HUDEP-2 (cell line): ENCODE measurements at regions not wholly inside any gene's neighbourhood (a gene's known extent, or its start where the extent isn't known, plus 50 kb on each side); places are given as distances from the start of the nearest gene placed in this dataset.
"Not testable (repeated sequence)": the region's sequence is repeated elsewhere in the genome, so short reads cannot be mapped to it uniquely, and the experiment has no call there.

Source experiments
- DNase-seq, 76 experiments: peaks; one replicate each; lab custom pipeline; 2025; ENCODE audit not compliant: unreplicated experiment in 76 of 76; lab: John Stamatoyannopoulos, UW

DNA sequence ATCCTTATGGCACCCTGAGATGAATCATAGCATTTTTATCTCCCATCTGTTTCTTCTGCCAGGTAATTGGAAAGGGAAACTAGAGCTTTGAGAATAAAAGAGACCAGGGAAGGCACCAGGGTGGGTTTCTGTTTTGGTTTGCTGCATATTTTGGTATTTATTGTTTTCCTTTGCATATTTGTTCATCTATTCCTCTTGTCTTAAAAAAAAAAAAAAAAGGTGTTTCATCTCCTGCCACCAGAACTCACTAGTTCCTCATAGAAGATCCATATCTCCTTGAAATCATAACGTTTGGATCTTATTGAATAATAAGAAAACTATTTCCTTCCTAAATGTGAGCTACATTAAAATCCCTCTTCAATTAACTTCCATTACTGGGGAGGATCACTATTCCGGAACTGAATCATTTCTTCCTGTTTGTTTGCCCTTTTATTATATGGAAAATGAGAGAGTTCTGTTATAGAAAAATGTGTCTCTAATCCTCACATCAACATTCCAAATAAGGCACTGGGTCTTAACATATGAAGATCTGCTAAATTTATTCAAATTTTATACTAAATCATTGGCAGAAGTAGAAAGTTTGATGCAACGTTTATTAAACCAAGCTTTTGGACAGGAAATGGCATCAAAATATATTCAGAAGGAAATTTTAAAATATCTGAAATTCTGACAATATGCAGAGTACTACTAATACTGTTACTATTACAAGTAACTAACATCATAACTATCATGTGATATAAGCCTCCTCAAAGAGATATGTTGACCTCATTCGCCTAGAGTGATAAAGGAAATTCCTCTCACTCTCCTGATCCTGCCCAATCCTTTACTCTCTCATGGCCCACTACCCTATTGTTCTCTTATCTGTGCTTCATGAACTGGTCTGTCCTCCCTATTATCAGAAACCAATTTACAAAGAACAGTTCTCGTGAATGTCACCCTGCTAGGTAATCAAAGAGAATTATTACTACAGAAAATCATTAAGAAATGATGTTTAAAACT, 229.4 kb upstream of the RSPO3 start:
- no peak for DNase-seq

GRCh38 chr6:126890055-126890454, 228.4 kb upstream of the RSPO3 start:
- no peak for DNase-seq

DNA sequence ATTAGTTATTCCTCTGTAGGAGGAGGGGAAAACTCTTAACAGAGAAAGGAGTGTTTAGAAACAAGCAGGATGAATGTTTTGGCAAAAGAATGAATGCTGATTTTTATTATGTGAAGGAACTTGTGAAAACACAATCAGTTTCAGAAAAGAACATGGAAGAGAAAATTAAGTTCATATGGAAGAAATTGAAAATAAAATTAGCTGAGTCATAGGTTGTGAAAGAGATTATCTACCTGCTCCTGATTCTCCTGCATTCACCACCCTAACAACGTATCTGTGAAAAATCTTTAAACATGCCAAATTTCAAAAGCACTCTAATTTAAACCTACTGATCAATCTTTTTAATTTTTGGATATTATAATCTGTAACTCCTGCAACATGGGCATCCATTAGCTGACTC, 227.3 kb upstream of the RSPO3 start:
- no peak for DNase-seq

DNA sequence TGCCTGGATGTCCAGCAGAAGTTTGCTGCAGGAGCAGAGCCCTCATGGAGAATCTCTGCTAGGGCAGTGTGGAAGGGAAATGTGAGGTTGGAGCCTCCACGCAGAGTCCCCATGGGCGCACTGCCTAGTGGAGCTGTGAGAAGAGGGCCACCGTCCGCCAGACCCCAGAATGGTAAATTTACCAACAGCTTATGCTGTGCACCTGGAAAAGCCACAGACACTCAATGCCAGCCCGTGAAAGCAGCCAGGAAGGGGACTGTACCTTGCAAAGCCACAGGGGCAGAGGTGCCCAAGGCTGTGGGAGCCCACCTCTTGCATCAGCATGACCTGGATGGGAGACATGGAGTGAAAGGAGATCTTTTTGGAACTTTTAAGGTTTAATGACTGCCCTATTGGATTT, 225.6 kb upstream of the RSPO3 start:
- not testable (repeated sequence) for DNase-seq

- no peak for DNase-seq
Observed at GRCh38 chr6:126897758-126898157, 220.7 kb upstream of the RSPO3 start.

GRCh38 chr6:126904176-126904575, 214.3 kb upstream of the RSPO3 start:
- no peak for DNase-seq

DNA sequence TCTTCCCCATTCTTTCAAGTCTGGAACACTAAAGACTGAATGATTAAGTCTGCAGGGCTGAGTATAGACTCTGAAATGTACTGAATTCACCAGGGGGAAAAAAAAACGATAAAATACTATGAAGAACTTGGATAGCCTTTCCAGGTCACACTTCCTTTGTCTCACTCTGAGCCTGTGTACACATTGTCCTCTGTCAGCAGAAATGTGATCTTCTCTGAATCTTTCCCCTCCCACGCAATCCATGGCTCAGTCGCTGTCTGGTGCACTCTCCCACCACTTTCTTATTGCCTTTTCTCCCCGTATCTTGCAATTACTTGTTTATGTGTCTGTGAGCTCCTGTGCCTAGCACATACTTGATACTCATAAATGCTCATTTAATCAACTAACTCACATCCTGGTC, 212.6 kb upstream of the RSPO3 start:
- DNase-seq: no peak

DNA sequence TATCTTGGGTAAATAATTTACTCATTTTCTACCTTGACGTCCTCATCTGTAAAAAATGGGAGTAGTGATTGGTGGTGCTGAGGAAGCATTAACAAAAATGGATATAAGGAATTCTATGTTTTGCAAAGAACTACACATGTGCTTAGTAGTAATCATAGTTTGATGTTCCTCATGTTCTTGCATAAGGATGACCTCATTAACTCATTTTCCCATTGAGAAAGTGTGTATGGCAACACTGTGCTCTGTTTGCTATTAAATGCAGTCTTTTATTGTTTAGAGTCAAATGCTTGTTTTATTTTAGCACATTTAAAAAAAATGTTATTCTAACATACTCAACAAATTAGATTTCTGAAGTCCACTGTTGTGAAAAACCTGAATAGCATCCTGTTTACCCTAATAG, 211.2 kb upstream of the RSPO3 start:
- no peak for DNase-seq

DNA sequence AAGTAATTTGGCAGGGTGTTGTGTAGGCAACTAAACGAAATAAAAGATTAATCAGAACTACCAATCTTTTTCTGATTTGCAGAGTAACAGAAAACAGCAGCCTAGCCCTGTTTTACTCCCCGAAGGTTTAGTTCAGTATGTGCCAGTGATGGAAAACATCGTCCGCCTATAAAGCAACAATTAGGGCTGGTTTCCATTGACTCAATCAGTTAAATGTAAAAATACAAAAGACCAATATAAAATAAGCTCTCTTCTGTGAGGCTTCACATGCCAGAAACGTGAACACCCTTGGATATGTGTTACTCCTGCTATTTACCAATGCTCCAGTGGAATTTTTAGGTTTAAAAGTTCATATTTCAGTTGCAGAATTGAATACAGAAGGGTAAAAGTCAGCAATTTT, 210.5 kb upstream of the RSPO3 start:
- no peak for DNase-seq

DNA sequence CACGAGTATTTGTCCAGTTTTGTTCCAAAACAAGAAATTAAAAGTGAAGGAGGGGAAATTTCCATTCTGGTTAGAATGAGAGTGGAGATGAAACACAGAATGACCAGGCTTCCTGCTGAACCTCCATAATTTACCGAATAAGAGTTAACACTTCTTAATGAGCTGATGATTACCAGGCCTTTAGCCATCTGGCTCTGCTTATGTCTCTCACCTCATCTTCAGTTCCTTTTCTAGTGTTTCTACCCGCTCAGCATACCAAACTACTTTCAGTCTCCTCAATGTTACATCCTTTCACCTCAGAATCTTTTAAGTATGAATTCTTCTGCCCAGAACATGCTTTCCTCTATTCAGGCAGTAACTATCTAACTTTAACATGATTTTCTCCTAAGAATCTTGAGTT, 209.0 kb upstream of the RSPO3 start:
- DNase-seq: no peak

DNA sequence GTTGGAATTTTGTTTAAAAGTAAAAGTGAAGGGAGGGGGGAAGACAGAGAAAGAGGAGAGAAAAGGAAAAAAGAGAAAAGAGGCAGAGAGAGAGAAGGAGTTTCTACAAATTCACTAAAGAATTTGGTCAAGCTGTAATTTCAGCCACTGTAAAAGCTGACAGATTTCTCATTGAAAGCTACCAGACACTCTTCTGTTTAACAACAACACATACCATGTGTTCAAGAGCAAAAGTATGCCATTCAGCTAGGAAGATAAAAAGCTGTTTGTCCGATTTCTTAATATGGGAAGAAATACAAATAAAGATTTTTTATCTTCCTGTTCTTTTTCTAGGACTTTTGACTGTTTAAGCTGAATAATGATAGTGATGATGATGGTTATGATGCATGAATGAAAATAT, 204.8 kb upstream of the RSPO3 start:
- no peak for DNase-seq

- DNase-seq: no peak
Observed at GRCh38 chr6:126914172-126914571, 204.3 kb upstream of the RSPO3 start.

GRCh38 chr6:126914801-126915200, 203.7 kb upstream of the RSPO3 start:
- DNase-seq: no peak

- no peak for DNase-seq
Observed at GRCh38 chr6:126919947-126920346, 198.5 kb upstream of the RSPO3 start.

DNA sequence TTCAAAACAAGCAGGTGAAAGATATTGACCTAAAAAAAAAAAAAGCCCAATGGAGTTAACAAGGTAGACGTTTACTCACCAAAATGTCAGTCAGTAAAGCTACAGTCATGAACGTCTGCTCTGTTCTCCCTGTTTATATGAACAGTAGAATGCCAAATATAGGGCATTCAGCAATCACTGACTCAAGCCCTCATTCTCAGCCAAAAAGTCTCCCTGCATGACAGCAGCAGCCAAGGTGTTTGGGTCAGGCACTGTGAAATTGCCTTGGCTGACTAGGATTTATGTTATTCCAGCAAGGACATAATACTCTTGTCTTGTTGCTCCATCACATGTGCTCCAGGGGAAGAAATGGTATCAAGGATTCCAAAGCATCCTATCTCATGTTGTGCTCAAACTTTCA, 194.7 kb upstream of the RSPO3 start:
- no peak for DNase-seq

- DNase-seq: no peak
Observed at GRCh38 chr6:126926926-126927325, 191.5 kb upstream of the RSPO3 start.

- no peak for DNase-seq
Observed at GRCh38 chr6:126927841-126928240, 190.6 kb upstream of the RSPO3 start.

GRCh38 chr6:126937426-126937825, 181.0 kb upstream of the RSPO3 start:
- DNase-seq: no peak

- no peak for DNase-seq
Observed at GRCh38 chr6:126939784-126940183, 178.7 kb upstream of the RSPO3 start.

- DNase-seq: no peak
Observed at GRCh38 chr6:126941751-126942150, 176.7 kb upstream of the RSPO3 start.

DNA sequence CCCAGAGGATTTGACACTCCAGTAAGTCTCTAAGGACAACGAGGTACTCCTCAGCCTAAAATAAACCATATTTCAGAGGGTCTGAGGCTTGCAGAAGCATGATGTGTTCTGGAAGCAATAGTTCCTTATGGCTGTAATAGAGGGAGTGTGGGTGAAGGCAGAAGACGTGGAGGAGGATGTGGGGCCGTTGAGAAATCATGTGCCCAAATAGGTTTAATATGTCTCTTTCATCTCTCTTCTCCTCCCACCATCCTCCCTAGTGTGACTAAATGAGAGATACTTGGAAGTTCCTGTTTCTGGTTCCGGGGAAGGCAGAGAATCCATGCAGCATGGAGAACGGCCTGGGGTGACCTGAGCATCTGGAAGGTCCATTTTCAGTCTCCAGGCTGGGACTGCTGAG, 174.0 kb upstream of the RSPO3 start:
- DNase-seq: no peak

GRCh38 chr6:126945150-126945685, 173.3 kb upstream of the RSPO3 start:
- DNase-seq: no peak
